ENCODE measurements at regions not wholly inside any gene's neighbourhood (a gene's known extent, or its start where the extent isn't known, plus 50 kb on each side); places are given as distances from the start of the nearest gene placed in this dataset.

DNA sequence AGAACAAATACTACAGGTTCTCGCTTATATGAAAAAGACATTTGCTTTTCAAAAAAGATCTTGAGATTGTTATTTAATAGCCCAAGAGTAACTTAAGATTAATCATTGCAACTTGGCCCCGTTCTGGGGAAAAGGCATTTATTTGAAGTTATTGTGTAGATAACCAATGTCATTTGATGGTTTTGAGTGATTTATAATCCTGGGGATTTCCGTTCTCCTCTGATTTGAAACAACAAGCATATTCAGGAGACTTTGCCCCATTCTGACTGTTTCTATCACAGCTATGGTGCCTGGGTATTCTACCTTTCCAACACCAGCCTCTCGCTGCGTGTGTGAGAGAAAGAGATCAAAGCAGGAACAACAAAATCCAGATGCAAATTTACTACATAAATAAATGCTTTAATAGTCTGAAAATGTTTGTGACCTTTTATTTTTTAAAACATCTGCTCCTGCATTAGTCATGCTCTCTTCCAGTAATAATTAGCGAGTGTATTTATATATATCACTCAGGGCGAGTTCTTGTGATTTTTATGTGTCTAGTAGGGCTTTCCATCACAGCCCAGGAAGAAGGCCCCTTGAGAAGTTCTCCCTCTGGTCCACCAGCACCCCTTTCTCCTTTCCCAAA lies 197.9 kb upstream of the FOXQ1 start:
- TF ChIP-seq ELF1 (IDR thresholded peaks at IDR 0.05) = no peak
- no peak for TF ChIP-seq YY1 (IDR thresholded peaks at IDR 0.05; ENCODE audit: low read depth)
- no peak for TF ChIP-seq MXI1 (IDR thresholded peaks at IDR 0.05; ENCODE audit: low read depth, low read length)
- no peak for TF ChIP-seq TCF12 (IDR thresholded peaks at IDR 0.05)
- no peak for TF ChIP-seq NFIC (IDR thresholded peaks at IDR 0.05; ENCODE audit: borderline replicate concordance)
- TF ChIP-seq RAD21 (IDR thresholded peaks at IDR 0.05; ENCODE audit: low read length) = no peak
- H3K4me3 ChIP-seq (ENCODE audit: low read depth in 2 of 2, low read length in 1 of 2) = no peak overlapping the region
- POLR2A ChIA-PET = no interaction called here

GRCh38 chr6:1111361-1111760 lies 200.5 kb upstream of the FOXQ1 start:
- Histone ChIP-seq H3K27ac (ENCODE audit: low read depth in 2 of 2, low read length in 1 of 2) (no peak overlapping the region), H3K4me3 (ENCODE audit: low read depth in 2 of 2, low read length in 1 of 2) (no peak overlapping the region), H3K27me3 (ENCODE audit: insufficient read depth) (peaks cover 7% of the 10 kb centered on the region; the same call in 1 of the 2 replicates), H3K79me2 (ENCODE audit: insufficient read depth) (no peaks in the 10 kb centered on the region), H3F3A (replicated peaks; ENCODE audit: insufficient read depth) (no peaks in the 10 kb centered on the region), H3K4me2 (no peak overlapping the region), H4K20me1 (ENCODE audit: insufficient read depth) (no peaks in the 10 kb centered on the region), H3K36me3 (replicated peaks in 1 of 2; ENCODE audit: control insufficient read depth in 1 of 2, insufficient read depth in 2 of 2, low read length in 1 of 2) (no peaks in the 10 kb centered on the region), H2AFZ (ENCODE audit: low read depth) (no peak overlapping the region), H3K9me2 (no peaks in the 10 kb centered on the region), H3K4me1 (ENCODE audit: control insufficient read depth in 1 of 2, insufficient read depth in 2 of 2, low read depth in 1 of 2, low read length in 1 of 2) (no peaks in the 10 kb centered on the region), H3K9me3 (no peaks in the 10 kb centered on the region), H3K9ac (no peak overlapping the region)
- no peak for TF ChIP-seq NRF1 (IDR thresholded peaks at IDR 0.05; ENCODE audit: low read depth, low read length)
- no peak for TF ChIP-seq EP300 (IDR thresholded peaks at IDR 0.05; ENCODE audit: borderline replicate concordance in 1 of 2, low read depth in 1 of 2, low read length in 1 of 2)
- TF ChIP-seq NFIC (IDR thresholded peaks at IDR 0.05; ENCODE audit: borderline replicate concordance) = no peak
- ChIA-PET POLR2A (no interaction called here), CTCF (no interaction called here)
- DNase-seq = no peak
- WGBS (ENCODE audit: low lambda C conversion rate) = 4% methylated on average over 6 of the region's 6 CpGs

More for the DNA sequence above, 197.9 kb upstream of the FOXQ1 start:
- no peaks in the 10 kb centered on the region for H3F3A ChIP-seq (replicated peaks; ENCODE audit: insufficient read depth)
- WGBS (ENCODE audit: low lambda C conversion rate) = 5% methylated on average over 7 of the region's 7 CpGs
- no peak overlapping the region for H3K9ac ChIP-seq
- no peaks in the 10 kb centered on the region for H3K9me3 ChIP-seq
- H3K4me2 ChIP-seq = no peak overlapping the region
- H3K36me3 ChIP-seq (replicated peaks in 1 of 2; ENCODE audit: control insufficient read depth in 1 of 2, insufficient read depth in 2 of 2, low read length in 1 of 2) = no peaks in the 10 kb centered on the region
- H3K9me2 ChIP-seq = no peaks in the 10 kb centered on the region
- no peaks in the 10 kb centered on the region for H3K4me1 ChIP-seq (ENCODE audit: control insufficient read depth in 1 of 2, insufficient read depth in 2 of 2, low read depth in 1 of 2, low read length in 1 of 2)
- DNase-seq = no peak
- H2AFZ ChIP-seq (ENCODE audit: low read depth) = no peak overlapping the region
- CTCF ChIA-PET = no interaction called here
- H3K27me3 ChIP-seq (ENCODE audit: insufficient read depth) = peaks cover 7% of the 10 kb centered on the region; the same call in 1 of the 2 replicates
- no peaks in the 10 kb centered on the region for H3K79me2 ChIP-seq (ENCODE audit: insufficient read depth)
- H4K20me1 ChIP-seq (ENCODE audit: insufficient read depth) = no peaks in the 10 kb centered on the region
- no peak overlapping the region for H3K27ac ChIP-seq (ENCODE audit: low read depth in 2 of 2, low read length in 1 of 2)

GRCh38 chr6:1110941-1111349 lies 201.0 kb upstream of the FOXQ1 start:
- H3K27me3 ChIP-seq (ENCODE audit: insufficient read depth) = peaks cover 7% of the 10 kb centered on the region; the same call in 1 of the 2 replicates
- H3K4me3 ChIP-seq (ENCODE audit: low read depth in 2 of 2, low read length in 1 of 2) = no peak overlapping the region
- no peak overlapping the region for H3K9ac ChIP-seq
- no peak overlapping the region for H3K27ac ChIP-seq (ENCODE audit: low read depth in 2 of 2, low read length in 1 of 2)
- no peak overlapping the region for H2AFZ ChIP-seq (ENCODE audit: low read depth)
- TF ChIP-seq EP300 (IDR thresholded peaks at IDR 0.05; ENCODE audit: borderline replicate concordance in 1 of 2, low read depth in 1 of 2, low read length in 1 of 2) (no peak), REST (IDR thresholded peaks at IDR 0.05; ENCODE audit: low read depth, low read length) (no peak), NRF1 (IDR thresholded peaks at IDR 0.05; ENCODE audit: low read depth, low read length) (no peak), RAD21 (IDR thresholded peaks at IDR 0.05; ENCODE audit: low read length) (no peak), EZH2phosphoT487 (IDR thresholded peaks at IDR 0.05; ENCODE audit: borderline replicate concordance, low read depth) (no peak), MXI1 (IDR thresholded peaks at IDR 0.05; ENCODE audit: low read depth, low read length) (no peak), SIN3A (IDR thresholded peaks at IDR 0.05; ENCODE audit: borderline replicate concordance, low read depth, low read length) (no peak), GABPA (IDR thresholded peaks at IDR 0.05; ENCODE audit: low read depth) (no peak), TEAD4 (IDR thresholded peaks at IDR 0.05; ENCODE audit: borderline replicate concordance, insufficient read depth) (no peak), POLR2AphosphoS5 (IDR thresholded peaks at IDR 0.05; ENCODE audit: low read depth, low read length) (no peak), FOXM1 (IDR thresholded peaks at IDR 0.05; ENCODE audit: low read depth) (no peak), TCF12 (IDR thresholded peaks at IDR 0.05) (no peak), GATA2 (CRISPR knock-in tag; IDR thresholded peaks at IDR 0.05) (no peak)
- H3K4me2 ChIP-seq = no peak overlapping the region
- no peaks in the 10 kb centered on the region for H3K9me2 ChIP-seq
- H3K9me3 ChIP-seq = no peaks in the 10 kb centered on the region
- ChIA-PET CTCF (no interaction called here), POLR2A (no interaction called here)
- H3F3A ChIP-seq (replicated peaks; ENCODE audit: insufficient read depth) = no peaks in the 10 kb centered on the region
- WGBS (ENCODE audit: low lambda C conversion rate) = 11% methylated on average over 12 of the region's 12 CpGs
- no peaks in the 10 kb centered on the region for H4K20me1 ChIP-seq (ENCODE audit: insufficient read depth)
- H3K79me2 ChIP-seq (ENCODE audit: insufficient read depth) = no peaks in the 10 kb centered on the region
- no peaks in the 10 kb centered on the region for H3K4me1 ChIP-seq (ENCODE audit: control insufficient read depth in 1 of 2, insufficient read depth in 2 of 2, low read depth in 1 of 2, low read length in 1 of 2)
- no peak for DNase-seq
- H3K36me3 ChIP-seq (replicated peaks in 1 of 2; ENCODE audit: control insufficient read depth in 1 of 2, insufficient read depth in 2 of 2, low read length in 1 of 2) = no peaks in the 10 kb centered on the region

Measured in SK-N-SH (cell line).